ENCODE measurements at regions not wholly inside any gene's neighbourhood (a gene's known extent, or its start where the extent isn't known, plus 50 kb on each side); places are given as distances from the start of the nearest gene placed in this dataset.

- no peak for DNase-seq
Measured at GRCh38 chr1:115491298-115492018, 150.3 kb upstream of the VANGL1 start.

GRCh38 chr1:115479055-115479482 lies 141.0 kb upstream of the NGF start:
- DNase-seq: peak in 1 of 2 experiments; percentile 45

- DNase-seq: no peak
Measured at GRCh38 chr1:115477071-115477470, 139.0 kb upstream of the NGF start.

GRCh38 chr1:115476616-115477015 lies 138.6 kb upstream of the NGF start:
- peak in 1 of 2 experiments; percentile 7 for DNase-seq

- no peak for DNase-seq
Measured at GRCh38 chr1:115475901-115476300, 137.9 kb upstream of the NGF start.

- no peak for DNase-seq
Measured at GRCh38 chr1:115475252-115475651, 137.2 kb upstream of the NGF start.

- DNase-seq: no peak
Measured at GRCh38 chr1:115473986-115474565, 136.0 kb upstream of the NGF start.

GRCh38 chr1:115469703-115470476 lies 131.8 kb upstream of the NGF start:
- DNase-seq: peak in 1 of 2 experiments; percentile 53

- DNase-seq: no peak
Measured at GRCh38 chr1:115467790-115468189, 129.7 kb upstream of the NGF start.

GRCh38 chr1:115467196-115467595 lies 129.1 kb upstream of the NGF start:
- DNase-seq: peak in 1 of 2 experiments; percentile 68

- DNase-seq: peak in 1 of 2 experiments; percentile 15
Measured at GRCh38 chr1:115466433-115466832, 128.4 kb upstream of the NGF start.

- DNase-seq: no peak
Measured at GRCh38 chr1:115465802-115466363, 127.8 kb upstream of the NGF start.

GRCh38 chr1:115463347-115463746 lies 125.3 kb upstream of the NGF start:
- peak in 1 of 2 experiments; percentile 29 for DNase-seq

- DNase-seq: no peak
Measured at GRCh38 chr1:115462566-115463076, 124.6 kb upstream of the NGF start.

GRCh38 chr1:115461526-115461925 lies 123.5 kb upstream of the NGF start:
- no peak for DNase-seq

GRCh38 chr1:115459161-115459560 lies 121.1 kb upstream of the NGF start:
- no peak for DNase-seq

GRCh38 chr1:115458426-115459114 lies 120.5 kb upstream of the NGF start:
- DNase-seq: peak; percentile 34 to 74

- DNase-seq: peak in 1 of 2 experiments; percentile 26
Measured at GRCh38 chr1:115457289-115457688, 119.2 kb upstream of the NGF start.

- DNase-seq: no peak
Measured at GRCh38 chr1:115456441-115456961, 118.5 kb upstream of the NGF start.

GRCh38 chr1:115454837-115455511 lies 116.9 kb upstream of the NGF start:
- DNase-seq: peak in 1 of 2 experiments; percentile 72

GRCh38 chr1:115453666-115454065 lies 115.6 kb upstream of the NGF start:
- DNase-seq: no peak
